ENCODE measurements at regions not wholly inside any gene's neighbourhood (a gene's known extent, or its start where the extent isn't known, plus 50 kb on each side); places are given as distances from the start of the nearest gene placed in this dataset.

DNA sequence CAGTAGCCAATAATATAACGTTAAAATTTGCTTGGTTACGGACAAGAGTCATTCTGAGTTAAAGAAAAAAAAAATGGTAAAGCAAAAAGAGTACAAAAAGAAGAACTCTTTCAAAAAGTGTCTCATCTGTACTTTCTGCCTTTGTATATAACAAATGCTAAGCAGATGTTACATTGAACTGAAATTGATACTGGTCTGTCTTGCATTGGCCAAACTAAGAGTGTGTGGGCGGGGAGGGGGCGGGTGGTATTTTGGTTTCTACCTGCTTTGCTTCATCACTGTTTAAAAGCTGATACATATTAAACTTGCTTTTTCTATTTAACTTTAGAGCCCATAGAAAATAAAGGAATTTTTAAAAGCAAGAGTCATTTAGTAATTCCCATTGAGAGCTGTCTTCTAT lies 215.0 kb upstream of the THBS1 start:
- DNase-seq (ENCODE audit: insufficient read length, low spot score) (no peak), FAIRE-seq (no peak)
- TF ChIP-seq, protein P1, sequence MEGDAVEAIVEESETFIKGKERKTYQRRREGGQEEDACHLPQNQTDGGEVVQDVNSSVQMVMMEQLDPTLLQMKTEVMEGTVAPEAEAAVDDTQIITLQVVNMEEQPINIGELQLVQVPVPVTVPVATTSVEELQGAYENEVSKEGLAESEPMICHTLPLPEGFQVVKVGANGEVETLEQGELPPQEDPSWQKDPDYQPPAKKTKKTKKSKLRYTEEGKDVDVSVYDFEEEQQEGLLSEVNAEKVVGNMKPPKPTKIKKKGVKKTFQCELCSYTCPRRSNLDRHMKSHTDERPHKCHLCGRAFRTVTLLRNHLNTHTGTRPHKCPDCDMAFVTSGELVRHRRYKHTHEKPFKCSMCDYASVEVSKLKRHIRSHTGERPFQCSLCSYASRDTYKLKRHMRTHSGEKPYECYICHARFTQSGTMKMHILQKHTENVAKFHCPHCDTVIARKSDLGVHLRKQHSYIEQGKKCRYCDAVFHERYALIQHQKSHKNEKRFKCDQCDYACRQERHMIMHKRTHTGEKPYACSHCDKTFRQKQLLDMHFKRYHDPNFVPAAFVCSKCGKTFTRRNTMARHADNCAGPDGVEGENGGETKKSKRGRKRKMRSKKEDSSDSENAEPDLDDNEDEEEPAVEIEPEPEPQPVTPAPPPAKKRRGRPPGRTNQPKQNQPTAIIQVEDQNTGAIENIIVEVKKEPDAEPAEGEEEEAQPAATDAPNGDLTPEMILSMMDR (IDR thresholded peaks at IDR 0.05; ENCODE audit: insufficient read depth, missing control alignments): no peak

DNA sequence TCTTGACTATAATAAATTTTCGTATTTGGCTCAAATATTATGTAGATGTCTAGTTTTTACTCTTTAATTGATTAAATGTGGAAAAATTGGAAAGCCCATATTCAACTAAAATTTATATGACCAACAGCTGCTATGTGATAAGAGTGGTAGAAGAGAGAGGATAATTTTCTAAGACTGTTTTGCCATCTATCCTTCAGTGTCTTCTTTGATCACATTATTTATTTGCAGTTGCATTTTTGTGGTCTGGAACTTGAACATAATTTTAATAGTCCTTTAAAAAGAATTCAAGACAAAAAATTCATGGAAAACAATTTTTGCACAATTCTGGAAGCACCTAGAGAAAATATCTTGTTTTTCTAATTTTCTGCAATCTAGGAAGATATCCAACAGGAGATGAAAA lies 213.3 kb upstream of the THBS1 start:
- TF ChIP-seq, protein P1 (IDR thresholded peaks at IDR 0.05; ENCODE audit: insufficient read depth, missing control alignments): no peak
- DNase-seq (ENCODE audit: insufficient read length, low spot score) (no peak), FAIRE-seq (no peak)

GRCh38 chr15:39369768-39370167 lies 211.1 kb upstream of the THBS1 start:
- DNase-seq (ENCODE audit: insufficient read length, low spot score): no peak
- TF ChIP-seq, protein P1 (IDR thresholded peaks at IDR 0.05; ENCODE audit: insufficient read depth, missing control alignments): no peak
- no peak for FAIRE-seq

DNA sequence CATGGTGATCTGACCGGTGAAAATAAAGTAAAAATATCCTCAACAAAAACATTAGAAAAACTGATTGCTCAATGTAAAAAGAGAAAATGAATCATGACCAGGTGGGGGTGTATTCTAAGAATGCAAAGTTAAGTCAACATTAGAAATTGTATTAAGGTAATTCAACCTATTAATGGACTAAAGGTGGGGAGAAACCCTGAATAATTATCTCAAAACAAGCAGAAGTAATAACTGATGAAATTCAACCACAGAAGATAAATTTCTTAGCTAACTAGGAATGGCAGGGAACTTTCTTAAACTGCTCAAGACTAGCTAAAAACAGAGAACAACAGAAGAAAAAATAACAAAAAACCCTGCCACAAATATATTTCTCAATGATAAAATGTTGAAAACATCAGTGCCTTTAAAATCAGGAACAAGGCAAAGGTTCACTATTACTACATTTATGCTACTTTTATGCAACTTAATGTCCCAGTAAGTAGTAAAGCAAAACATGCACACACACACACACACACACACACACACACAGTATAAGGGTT lies 204.4 kb upstream of the THBS1 start:
- no peak for DNase-seq (ENCODE audit: insufficient read length, low spot score)
- FAIRE-seq: no peak
- TF ChIP-seq, protein P1 (IDR thresholded peaks at IDR 0.05; ENCODE audit: insufficient read depth, missing control alignments): no peak

DNA sequence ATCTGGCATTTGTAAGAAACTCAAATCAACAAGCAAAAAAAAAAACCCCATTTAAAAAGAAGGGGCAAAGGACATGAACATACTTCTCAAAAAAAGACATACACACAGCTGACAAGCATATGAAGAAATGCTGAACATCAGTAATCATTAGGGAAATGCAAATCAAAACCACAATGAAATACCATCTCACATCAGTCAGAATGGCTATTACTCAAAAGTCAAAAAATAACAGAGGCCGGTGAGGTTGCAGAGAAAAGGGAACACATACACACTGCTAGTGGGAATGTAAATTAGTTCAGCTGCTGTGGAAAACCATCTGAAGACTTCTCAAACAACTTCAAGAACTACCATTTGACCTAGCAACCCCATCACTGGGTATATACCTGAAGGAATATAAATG lies 199.4 kb upstream of the THBS1 start:
- TF ChIP-seq, protein P1 (IDR thresholded peaks at IDR 0.05; ENCODE audit: insufficient read depth, missing control alignments): no peak
- FAIRE-seq (no peak), DNase-seq (ENCODE audit: insufficient read length, low spot score) (no peak)

DNA sequence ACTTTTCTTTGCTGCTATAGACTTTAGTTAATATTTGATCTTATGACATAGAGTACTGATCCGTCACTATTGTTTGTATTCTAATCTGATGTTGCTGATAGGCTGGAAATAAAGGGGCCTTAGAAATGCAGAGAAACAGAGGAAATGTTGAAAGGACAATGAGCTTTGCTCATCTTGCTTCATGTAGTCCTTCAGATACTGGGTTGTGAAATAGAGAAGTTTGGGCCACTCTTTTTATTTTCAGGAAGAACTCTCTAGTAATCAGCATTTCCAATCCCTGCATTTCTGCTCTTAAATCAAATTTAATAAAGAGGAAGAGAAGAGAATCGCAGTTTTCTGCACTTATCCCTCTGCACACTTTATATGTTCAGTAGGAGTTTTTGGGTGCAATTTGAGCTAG lies 192.8 kb upstream of the THBS1 start:
- no peak for DNase-seq (ENCODE audit: insufficient read length, low spot score)
- TF ChIP-seq, protein P1 (IDR thresholded peaks at IDR 0.05; ENCODE audit: insufficient read depth, missing control alignments): no peak
- FAIRE-seq: no peak

DNA sequence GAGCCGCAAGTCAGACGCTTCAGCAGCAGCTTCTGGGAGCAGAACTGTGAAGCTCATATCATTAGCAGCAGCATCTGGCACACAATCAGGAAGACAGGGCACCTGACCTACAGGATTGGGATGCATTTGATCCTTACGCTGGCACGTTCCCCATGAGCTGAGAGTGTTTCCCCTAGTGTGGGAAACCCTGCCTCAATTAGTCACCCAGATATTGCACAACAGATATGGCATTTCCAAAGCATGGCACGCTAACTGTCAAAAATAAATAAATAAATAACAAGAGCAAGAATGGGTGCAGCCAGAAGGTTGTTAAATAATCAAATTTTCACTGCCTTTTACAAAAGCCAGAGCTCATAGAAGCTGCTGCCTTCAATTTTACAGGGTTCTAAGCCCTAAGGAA lies 189.6 kb upstream of the THBS1 start:
- FAIRE-seq: no peak
- no peak for DNase-seq (ENCODE audit: insufficient read length, low spot score)
- TF ChIP-seq, protein P1 (IDR thresholded peaks at IDR 0.05; ENCODE audit: insufficient read depth, missing control alignments): no peak

Measured in D721Med (cell line).